Osteocyte (in vitro differentiated cells): ENCODE measurements at regions not wholly inside any gene's neighbourhood (a gene's known extent, or its start where the extent isn't known, plus 50 kb on each side); places are given as distances from the start of the nearest gene placed in this dataset.

Source experiments
- DNase-seq: peaks from one replicate; pipeline ENCODE4 v3.0.0; 2021; ENCODE audit warnings: mixed read lengths; ENCODE audit not compliant: unreplicated experiment; ENCODE audit errors: extremely low spot score
- H3K27ac Mint-ChIP-seq: one replicate; pipeline ENCODE4 v1.8.0; 2021; ENCODE audit warnings: mild to moderate bottlenecking, mixed read lengths; ENCODE audit not compliant: unreplicated experiment
- H3K27me3 Mint-ChIP-seq: one replicate; pipeline ENCODE4 v1.8.0; 2021; ENCODE audit warnings: mixed read lengths; ENCODE audit not compliant: unreplicated experiment
- H3K36me3 Mint-ChIP-seq: one replicate; pipeline ENCODE4 v1.8.0; 2021; ENCODE audit warnings: mixed read lengths; ENCODE audit not compliant: unreplicated experiment
- H3K4me1 Mint-ChIP-seq: one replicate; pipeline ENCODE4 v1.8.0; 2021; ENCODE audit warnings: mixed read lengths; ENCODE audit not compliant: unreplicated experiment
- H3K4me3 Mint-ChIP-seq: one replicate; pipeline ENCODE4 v1.8.0; 2021; ENCODE audit warnings: mild to moderate bottlenecking, moderate library complexity, mixed read lengths; ENCODE audit not compliant: unreplicated experiment
- H3K9me3 Mint-ChIP-seq: one replicate; pipeline ENCODE4 v1.8.0; 2021; ENCODE audit warnings: mixed read lengths; ENCODE audit not compliant: unreplicated experiment
- CTCF ChIP-seq: fragments of 200-600 bp; sonication (generic); IDR thresholded peaks from 2 replicates; pipeline ENCODE4 v1.5.0; 2021; ENCODE audit warnings: antibody characterized with exemption, mild to moderate bottlenecking, moderate library complexity

GRCh38 chr2:239727776-239728600 lies 297.2 kb downstream of the NDUFA10 start:
- no peaks in the 10 kb centered on the region for H3K36me3 Mint-ChIP-seq
- no peak overlapping the region for H3K4me3 Mint-ChIP-seq
- TF ChIP-seq CTCF: no peak
- no peaks in the 10 kb centered on the region for H3K4me1 Mint-ChIP-seq
- no peaks in the 10 kb centered on the region for H3K9me3 Mint-ChIP-seq
- H3K27ac Mint-ChIP-seq: no peak overlapping the region
- DNase-seq: no peak
- H3K27me3 Mint-ChIP-seq: no peaks in the 10 kb centered on the region

DNA sequence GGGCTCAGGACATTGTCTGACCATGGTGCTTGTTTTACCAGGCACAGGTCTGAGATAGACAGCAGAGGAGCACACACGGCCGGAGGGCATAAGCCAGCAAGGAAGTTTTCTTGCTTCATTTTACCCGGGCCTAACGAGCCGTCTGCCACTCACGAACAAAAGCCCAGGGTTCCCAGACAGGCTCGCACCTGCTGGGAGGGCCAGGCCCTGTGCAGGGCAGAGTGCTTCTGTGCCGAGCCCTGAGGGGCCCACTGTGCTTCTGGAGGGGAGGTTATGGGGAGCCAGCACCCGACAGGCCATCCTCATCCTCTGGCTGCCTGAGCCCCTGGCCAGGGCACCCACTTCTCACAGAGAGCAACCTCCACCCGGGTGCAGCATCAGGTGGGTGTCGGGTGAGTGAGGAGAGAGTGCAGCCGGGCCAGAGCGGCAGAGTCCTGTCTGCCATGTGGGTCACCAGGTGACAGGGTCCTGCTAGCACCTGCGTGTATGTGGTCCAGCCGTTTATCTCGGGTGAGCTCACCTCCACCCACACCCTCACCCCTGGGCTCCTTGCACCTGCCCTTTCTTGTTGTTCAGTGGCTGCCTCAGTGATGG lies 297.9 kb downstream of the NDUFA10 start:
- Mint-ChIP-seq H3K36me3 (no peaks in the 10 kb centered on the region), H3K27me3 (no peaks in the 10 kb centered on the region), H3K9me3 (no peaks in the 10 kb centered on the region), H3K4me1 (no peaks in the 10 kb centered on the region), H3K4me3 (no peak overlapping the region), H3K27ac (no peak overlapping the region)
- DNase-seq: no peak
- no peak for TF ChIP-seq CTCF

- Mint-ChIP-seq H3K9me3 (no peaks in the 10 kb centered on the region), H3K36me3 (no peaks in the 10 kb centered on the region), H3K27ac (no peak overlapping the region), H3K4me1 (no peaks in the 10 kb centered on the region), H3K4me3 (no peak overlapping the region), H3K27me3 (no peaks in the 10 kb centered on the region)
- no peak for DNase-seq
- TF ChIP-seq CTCF: no peak
These were observed 298.4 kb downstream of the NDUFA10 start for GRCh38 chr2:239726631-239727181.

- TF ChIP-seq CTCF: no peak
- H3K9me3 Mint-ChIP-seq: no peaks in the 10 kb centered on the region
- no peak for DNase-seq
- H3K27ac Mint-ChIP-seq: no peak overlapping the region
- H3K4me3 Mint-ChIP-seq: no peak overlapping the region
- H3K36me3 Mint-ChIP-seq: no peaks in the 10 kb centered on the region
- no peaks in the 10 kb centered on the region for H3K4me1 Mint-ChIP-seq
- H3K27me3 Mint-ChIP-seq: no peaks in the 10 kb centered on the region
These were observed 299.0 kb downstream of the NDUFA10 start for GRCh38 chr2:239726091-239726591.

DNA sequence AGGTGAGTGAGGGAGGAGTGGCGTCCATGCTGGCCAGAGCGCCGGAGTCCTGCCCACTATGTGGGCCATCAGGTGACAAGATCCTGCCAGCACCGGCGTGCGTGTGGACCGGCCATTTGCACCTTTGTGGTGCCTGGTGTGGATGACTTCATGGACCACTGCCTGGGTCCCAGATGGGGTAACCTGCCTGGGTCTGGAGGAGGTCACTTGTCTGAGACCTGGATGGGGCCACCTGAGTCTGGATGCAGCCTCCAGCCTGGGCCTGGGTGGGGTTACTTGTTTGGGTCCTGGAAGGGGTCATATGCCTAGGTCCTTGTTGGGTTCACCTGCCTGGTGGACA lies 299.6 kb downstream of the NDUFA10 start:
- DNase-seq: no peak
- no peaks in the 10 kb centered on the region for H3K27me3 Mint-ChIP-seq
- H3K4me3 Mint-ChIP-seq: no peak overlapping the region
- no peaks in the 10 kb centered on the region for H3K4me1 Mint-ChIP-seq
- TF ChIP-seq CTCF: no peak
- H3K9me3 Mint-ChIP-seq: no peaks in the 10 kb centered on the region
- H3K36me3 Mint-ChIP-seq: no peaks in the 10 kb centered on the region
- no peak overlapping the region for H3K27ac Mint-ChIP-seq
